ENCODE measurements at regions not wholly inside any gene's neighbourhood (a gene's known extent, or its start where the extent isn't known, plus 50 kb on each side); places are given as distances from the start of the nearest gene placed in this dataset.

GRCh38 chr4:125663896-125664767 is 349.4 kb downstream of the FAT4 start:
- DNase-seq (ENCODE audit: low spot score in 2 of 2): no peak
- no peaks in the 10 kb centered on the region for H3K27me3 ChIP-seq
- H3K4me3 ChIP-seq: no peak overlapping the region
- H3K4me1 ChIP-seq: no peaks in the 10 kb centered on the region
- H3K36me3 ChIP-seq: no peaks in the 10 kb centered on the region
- WGBS: 81% methylated on average over 7 of the region's 7 CpGs
- TF ChIP-seq CTCF (IDR thresholded peaks at IDR 0.05): no peak
- H3K9me3 ChIP-seq: no peaks in the 10 kb centered on the region
- no peak overlapping the region for H3K27ac ChIP-seq

GRCh38 chr4:125666635-125667034 is 351.9 kb downstream of the FAT4 start:
- H3K9me3 ChIP-seq: no peaks in the 10 kb centered on the region
- no peak overlapping the region for H3K27ac ChIP-seq
- no peaks in the 10 kb centered on the region for H3K36me3 ChIP-seq
- H3K4me3 ChIP-seq: no peak overlapping the region
- H3K4me1 ChIP-seq: no peaks in the 10 kb centered on the region
- TF ChIP-seq POLR2AphosphoS5 (IDR thresholded peaks at IDR 0.05) (no peak), CTCF (IDR thresholded peaks at IDR 0.05) (no peak), POLR2A (IDR thresholded peaks at IDR 0.05) (no peak), EP300 (IDR thresholded peaks at IDR 0.05) (no peak)
- H3K27me3 ChIP-seq: no peaks in the 10 kb centered on the region
- WGBS: 54% methylated on average over 1 of the region's 1 CpG
- no peak for DNase-seq (ENCODE audit: low spot score in 2 of 2)

GRCh38 chr4:125676156-125676555 is 361.4 kb downstream of the FAT4 start:
- H3K36me3 ChIP-seq: no peaks in the 10 kb centered on the region
- 95% methylated on average over 14 of the region's 14 CpGs for WGBS
- no peak overlapping the region for H3K27ac ChIP-seq
- no peak overlapping the region for H3K4me3 ChIP-seq
- no peak for DNase-seq (ENCODE audit: low spot score in 2 of 2)
- TF ChIP-seq EP300 (IDR thresholded peaks at IDR 0.05) (no peak), CTCF (IDR thresholded peaks at IDR 0.05) (no peak), POLR2A (IDR thresholded peaks at IDR 0.05) (no peak), POLR2AphosphoS5 (IDR thresholded peaks at IDR 0.05) (no peak)
- H3K4me1 ChIP-seq: no peaks in the 10 kb centered on the region
- H3K27me3 ChIP-seq: no peaks in the 10 kb centered on the region
- no peaks in the 10 kb centered on the region for H3K9me3 ChIP-seq

- Histone ChIP-seq H3K36me3 (no peaks in the 10 kb centered on the region), H3K27ac (no peak overlapping the region), H3K9me3 (no peaks in the 10 kb centered on the region), H3K4me1 (no peaks in the 10 kb centered on the region), H3K27me3 (no peaks in the 10 kb centered on the region), H3K4me3 (no peak overlapping the region)
- no peak for DNase-seq (ENCODE audit: low spot score in 2 of 2)
- no peak for TF ChIP-seq POLR2A (IDR thresholded peaks at IDR 0.05)
- no peak for TF ChIP-seq CTCF (IDR thresholded peaks at IDR 0.05)
- no peak for TF ChIP-seq POLR2AphosphoS5 (IDR thresholded peaks at IDR 0.05)
- WGBS: 69% methylated on average over 9 of the region's 12 CpGs
Measured at GRCh38 chr4:125676583-125676982, 361.8 kb downstream of the FAT4 start.

- no peaks in the 10 kb centered on the region for H3K9me3 ChIP-seq
- TF ChIP-seq POLR2A (IDR thresholded peaks at IDR 0.05): no peak
- no peak for TF ChIP-seq POLR2AphosphoS5 (IDR thresholded peaks at IDR 0.05)
- TF ChIP-seq EP300 (IDR thresholded peaks at IDR 0.05): no peak
- no peak for TF ChIP-seq CTCF (IDR thresholded peaks at IDR 0.05)
- H3K36me3 ChIP-seq: no peaks in the 10 kb centered on the region
- no peak overlapping the region for H3K27ac ChIP-seq
- no peak overlapping the region for H3K4me3 ChIP-seq
- no peak for DNase-seq (ENCODE audit: low spot score in 2 of 2)
- WGBS: 86% methylated on average over 2 of the region's 2 CpGs
- no peaks in the 10 kb centered on the region for H3K27me3 ChIP-seq
- no peaks in the 10 kb centered on the region for H3K4me1 ChIP-seq
Measured at GRCh38 chr4:125677665-125678307, 363.0 kb downstream of the FAT4 start.

All from suprapubic skin (tissue), 4 donors.